GM12878 (cell line): ENCODE measurements at regions not wholly inside any gene's neighbourhood (a gene's known extent, or its start where the extent isn't known, plus 50 kb on each side); places are given as distances from the start of the nearest gene placed in this dataset.

Source experiments
- ATAC-seq: fragments of 200-7000 bp; cut with Tn5 transposase; 3 replicates; pipeline ENCODE4 v1.9.1; 2020; ENCODE audit warnings: mild to moderate bottlenecking, moderate library complexity
- BruUV-seq: library from RNA; stranded (reverse); fragments of 400-500 nt; replicated peaks from 2 replicates; lab custom pipeline; 2021; lab: Mats Ljungman, UMichigan
- CTCF ChIA-PET: fragments of 300-600 bp; sonication (Branson Sonifier 250); formaldehyde crosslinking; extraction: SDS; loops from one replicate; lab custom pipeline; 2021; ENCODE audit warnings: inconsistent platforms; lab: Yijun Ruan, JAX
- POLR2A ChIA-PET: fragments of 350-600 bp; formaldehyde crosslinking; extraction: SDS; loops from one replicate; lab custom pipeline; 2021; ENCODE audit warnings: inconsistent platforms; lab: Charles Lee
- RAD21 ChIA-PET: fragments of 300-600 bp; sonication (Branson Sonifier 250); formaldehyde crosslinking; loops from one replicate; lab custom pipeline; 2023; ENCODE audit warnings: antibody characterized with exemption; ENCODE audit not compliant: unreplicated experiment; lab: Charles Lee
- SMC1A ChIA-PET: fragments of 300-600 bp; sonication (Branson Sonifier 250); formaldehyde crosslinking; loops from one replicate; lab custom pipeline; 2023; ENCODE audit not compliant: unreplicated experiment, uncharacterized antibody; lab: Charles Lee
- DNase-seq: peaks from one replicate; pipeline ENCODE4 v3.0.0-alpha.2; 2011; ENCODE audit warnings: low read depth, low spot score
- FAIRE-seq: peaks from 3 replicates; lab custom pipeline; 2011; peaks lifted over from hg19 to GRCh38; lab: Jason Lieb, UNC
- H2AFZ ChIP-seq: 2 replicates; pipeline ENCODE4 v1.6.0; 2011; ENCODE audit warnings: low read depth, low read length, control low read depth; ENCODE audit not compliant: control insufficient read depth
- H3K27ac ChIP-seq: 2 replicates; pipeline ENCODE4 v1.5.1; 2011; ENCODE audit warnings: control low read depth; ENCODE audit not compliant: control insufficient read depth, insufficient read depth
- H3K27me3 ChIP-seq, 2 experiments: replicated peaks in 1 of 2; 2 replicates each; pipeline versions ENCODE4 v1.6.0 to v1.6.1; 2011; ENCODE audit warnings: low read length in 1 of 2; ENCODE audit not compliant: control insufficient read depth in 2 of 2, insufficient read depth in 2 of 2
- H3K36me3 ChIP-seq, 2 experiments: 2 replicates each; pipeline ENCODE4 v1.5.1; 2011; ENCODE audit warnings: low read length in 1 of 2; ENCODE audit not compliant: control insufficient read depth in 2 of 2, insufficient read depth in 2 of 2
- H3K4me1 ChIP-seq: 2 replicates; pipeline ENCODE4 v1.6.1; 2011; ENCODE audit warnings: mild to moderate bottlenecking, low read length, moderate library complexity, mixed read lengths; ENCODE audit not compliant: control insufficient read depth, insufficient read depth
- H3K4me2 ChIP-seq: 2 replicates; pipeline ENCODE4 v1.6.0; 2011; ENCODE audit warnings: control low read depth; ENCODE audit not compliant: control insufficient read depth, insufficient read depth
- H3K4me3 ChIP-seq: fragments of 200-600 bp; sonication (generic); 2 replicates; pipeline ENCODE4 v1.5.1; 2016
- H3K79me2 ChIP-seq: 2 replicates; pipeline ENCODE4 v1.6.0; 2011; ENCODE audit warnings: low read length; ENCODE audit not compliant: control insufficient read depth, insufficient read depth
- H3K9ac ChIP-seq: 2 replicates; pipeline ENCODE4 v1.8.0; 2011; ENCODE audit warnings: low read length, control low read depth, mixed read lengths; ENCODE audit not compliant: control insufficient read depth, insufficient read depth
- H3K9me3 ChIP-seq: replicated peaks from 3 replicates; pipeline ENCODE4 v1.5.1; 2011; ENCODE audit warnings: mild to moderate bottlenecking, low read length; ENCODE audit not compliant: control insufficient read depth, insufficient read depth
- H4K20me1 ChIP-seq: 2 replicates; pipeline ENCODE4 v1.6.0; 2011; ENCODE audit not compliant: control insufficient read depth, insufficient read depth
- BCL3 ChIP-seq: IDR thresholded peaks from 2 replicates; pipeline ENCODE4 v1.6.1; 2011; ENCODE audit warnings: borderline replicate concordance, low read depth, mild to moderate bottlenecking, moderate library complexity, low read length; ENCODE audit not compliant: insufficient read depth, poor library complexity, severe bottlenecking
- BHLHE40 ChIP-seq, 2 experiments: fragments of 450-650 bp in 1 of 2; IDR thresholded peaks; 2 replicates each; pipeline ENCODE4 v1.6.1; 2011 to 2017; ENCODE audit warnings: low read depth in 2 of 2, borderline replicate concordance in 1 of 2, improper control_type of control experiment in 1 of 2, low read length in 1 of 2, mild to moderate bottlenecking in 1 of 2
- CREB1 ChIP-seq: IDR thresholded peaks from 2 replicates; pipeline ENCODE4 v1.6.1; 2012; ENCODE audit warnings: low read depth, mild to moderate bottlenecking, inconsistent platforms
- IKZF1 ChIP-seq: fragments of 450-650 bp; conservative IDR thresholded peaks from 2 replicates; pipeline ENCODE4 v1.6.1; 2017; ENCODE audit warnings: antibody characterized with exemption, mild to moderate bottlenecking
- IKZF2 ChIP-seq, 2 experiments: fragments of 450-650 bp; IDR thresholded peaks; 2 replicates each; pipeline ENCODE4 v1.6.1; 2017; ENCODE audit warnings: mild to moderate bottlenecking in 2 of 2, moderate library complexity in 2 of 2
- KLF5 ChIP-seq: fragments of 450-650 bp; IDR thresholded peaks from 2 replicates; pipeline ENCODE4 v1.6.1; 2014; ENCODE audit warnings: mild to moderate bottlenecking; ENCODE audit not compliant: partially characterized antibody
- NR2C2 ChIP-seq: IDR thresholded peaks from 2 replicates; pipeline ENCODE4 v1.6.1; 2011; ENCODE audit warnings: borderline replicate concordance, low read depth; ENCODE audit not compliant: control insufficient read depth, insufficient read length
- NRF1 ChIP-seq: conservative IDR thresholded peaks from 2 replicates; pipeline ENCODE4 v1.6.1; 2011; ENCODE audit warnings: mild to moderate bottlenecking, low read depth, low read length, improper control_type of control experiment
- RB1 ChIP-seq: fragments of 450-650 bp; formaldehyde crosslinking; IDR thresholded peaks from 2 replicates; pipeline ENCODE4 v1.6.1; 2017; ENCODE audit warnings: mild to moderate bottlenecking, borderline replicate concordance
- RFX5 ChIP-seq: IDR thresholded peaks from 2 replicates; pipeline ENCODE4 v1.6.1; 2011; ENCODE audit warnings: low read depth, low read length, improper control_type of control experiment
- SREBF1 ChIP-seq: IDR thresholded peaks from 2 replicates; pipeline ENCODE4 v1.6.1; 2012; ENCODE audit warnings: mild to moderate bottlenecking, low read length
- WGBS: methylation state at CpG from one replicate; pipeline ENCODE4 v1.1.6; 2016; ENCODE audit warnings: low lambda C conversion rate; ENCODE audit not compliant: insufficient replicate concordance, insufficient coverage; ENCODE audit errors: missing lambda C conversion rate; 5-methylcytosine and 5-hydroxymethylcytosine counted together
- in situ Hi-C: fragments of 300-500 bp; cut with MboI; formaldehyde crosslinking; loops from 9 replicates; pipeline ENCODE4 v1.14.3; 2018; ENCODE audit warnings: mixed read lengths
- intact Hi-C: fragments of 100-400 bp; cut with micrococcal nuclease; formaldehyde crosslinking; loops from one replicate; pipeline ENCODE4 v1.14.2; 2022; ENCODE audit not compliant: unreplicated experiment
- TF ChIP-seq, protein P1 (sequence below): fragments of 450-650 bp; IDR thresholded peaks from 2 replicates; pipeline ENCODE4 v1.6.1; 2016; ENCODE audit warnings: mild to moderate bottlenecking, moderate library complexity, borderline replicate concordance
- TF ChIP-seq, protein P2 (sequence below): IDR thresholded peaks from 2 replicates; pipeline ENCODE4 v1.6.1; 2011; ENCODE audit warnings: low read depth, low read length, improper control_type of control experiment, borderline replicate concordance
- TF ChIP-seq, protein P3 (sequence below): IDR thresholded peaks from 2 replicates; pipeline ENCODE4 v1.6.1; 2012; ENCODE audit warnings: low read depth, low read length, improper control_type of control experiment

- no peak for TF ChIP-seq NRF1
- TF ChIP-seq, protein P1, sequence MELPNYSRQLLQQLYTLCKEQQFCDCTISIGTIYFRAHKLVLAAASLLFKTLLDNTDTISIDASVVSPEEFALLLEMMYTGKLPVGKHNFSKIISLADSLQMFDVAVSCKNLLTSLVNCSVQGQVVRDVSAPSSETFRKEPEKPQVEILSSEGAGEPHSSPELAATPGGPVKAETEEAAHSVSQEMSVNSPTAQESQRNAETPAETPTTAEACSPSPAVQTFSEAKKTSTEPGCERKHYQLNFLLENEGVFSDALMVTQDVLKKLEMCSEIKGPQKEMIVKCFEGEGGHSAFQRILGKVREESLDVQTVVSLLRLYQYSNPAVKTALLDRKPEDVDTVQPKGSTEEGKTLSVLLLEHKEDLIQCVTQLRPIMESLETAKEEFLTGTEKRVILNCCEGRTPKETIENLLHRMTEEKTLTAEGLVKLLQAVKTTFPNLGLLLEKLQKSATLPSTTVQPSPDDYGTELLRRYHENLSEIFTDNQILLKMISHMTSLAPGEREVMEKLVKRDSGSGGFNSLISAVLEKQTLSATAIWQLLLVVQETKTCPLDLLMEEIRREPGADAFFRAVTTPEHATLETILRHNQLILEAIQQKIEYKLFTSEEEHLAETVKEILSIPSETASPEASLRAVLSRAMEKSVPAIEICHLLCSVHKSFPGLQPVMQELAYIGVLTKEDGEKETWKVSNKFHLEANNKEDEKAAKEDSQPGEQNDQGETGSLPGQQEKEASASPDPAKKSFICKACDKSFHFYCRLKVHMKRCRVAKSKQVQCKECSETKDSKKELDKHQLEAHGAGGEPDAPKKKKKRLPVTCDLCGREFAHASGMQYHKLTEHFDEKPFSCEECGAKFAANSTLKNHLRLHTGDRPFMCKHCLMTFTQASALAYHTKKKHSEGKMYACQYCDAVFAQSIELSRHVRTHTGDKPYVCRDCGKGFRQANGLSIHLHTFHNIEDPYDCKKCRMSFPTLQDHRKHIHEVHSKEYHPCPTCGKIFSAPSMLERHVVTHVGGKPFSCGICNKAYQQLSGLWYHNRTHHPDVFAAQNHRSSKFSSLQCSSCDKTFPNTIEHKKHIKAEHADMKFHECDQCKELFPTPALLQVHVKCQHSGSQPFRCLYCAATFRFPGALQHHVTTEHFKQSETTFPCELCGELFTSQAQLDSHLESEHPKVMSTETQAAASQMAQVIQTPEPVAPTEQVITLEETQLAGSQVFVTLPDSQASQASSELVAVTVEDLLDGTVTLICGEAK, result no peak
These were observed 66.8 kb upstream of the JUN start (continued) for GRCh38 chr1:58850636-58851035.

GRCh38 chr1:58852731-58853485 is 69.1 kb upstream of the JUN start:
- H3K9me3 ChIP-seq, result no peaks in the 10 kb centered on the region
- ATAC-seq (no peak), DNase-seq (no peak)
- H2AFZ ChIP-seq, result no peak overlapping the region
- H3K79me2 ChIP-seq, result no peaks in the 10 kb centered on the region
- H3K36me3 ChIP-seq, result no peaks in the 10 kb centered on the region
- H3K4me1 ChIP-seq, result peaks cover 20% of the 10 kb centered on the region
- H3K4me3 ChIP-seq, result no peak overlapping the region
- CTCF ChIA-PET, result interaction anchor here (1.5 to 2.9 kb wide), 2 partner anchors 11 to 67 kb away, joined by 4 to 16 read pairs; no protein-coding TSS in a partner anchor
- H3K27me3 ChIP-seq, result no peaks in the 10 kb centered on the region
- intact Hi-C loops, result no loop called here
- POLR2A ChIA-PET, result no interaction called here
- 77% methylated on average over 10 of the region's 10 CpGs for WGBS
- no peak overlapping the region for H3K4me2 ChIP-seq
- SMC1A ChIA-PET, result interaction anchor here (1.9 to 2.5 kb wide), 2 partner anchors 53 to 116 kb away, joined by 5 to 8 read pairs; no protein-coding TSS in a partner anchor
- TF ChIP-seq BCL3 (no peak), RFX5 (no peak), IKZF2 (IDR thresholded peaks at IDR 0.05) (no peak), SREBF1 (no peak), NR2C2 (no peak), RB1 (no peak), CREB1 (no peak), KLF5 (no peak), BHLHE40 (IDR thresholded peaks at IDR 0.05; ENCODE audit: borderline replicate concordance in 1 of 2, low read depth in 2 of 2, low read length in 1 of 2) (no peak), IKZF1 (no peak)
- TF ChIP-seq, protein P2, sequence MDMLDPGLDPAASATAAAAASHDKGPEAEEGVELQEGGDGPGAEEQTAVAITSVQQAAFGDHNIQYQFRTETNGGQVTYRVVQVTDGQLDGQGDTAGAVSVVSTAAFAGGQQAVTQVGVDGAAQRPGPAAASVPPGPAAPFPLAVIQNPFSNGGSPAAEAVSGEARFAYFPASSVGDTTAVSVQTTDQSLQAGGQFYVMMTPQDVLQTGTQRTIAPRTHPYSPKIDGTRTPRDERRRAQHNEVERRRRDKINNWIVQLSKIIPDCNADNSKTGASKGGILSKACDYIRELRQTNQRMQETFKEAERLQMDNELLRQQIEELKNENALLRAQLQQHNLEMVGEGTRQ, result no peak
- TF ChIP-seq, protein P3, sequence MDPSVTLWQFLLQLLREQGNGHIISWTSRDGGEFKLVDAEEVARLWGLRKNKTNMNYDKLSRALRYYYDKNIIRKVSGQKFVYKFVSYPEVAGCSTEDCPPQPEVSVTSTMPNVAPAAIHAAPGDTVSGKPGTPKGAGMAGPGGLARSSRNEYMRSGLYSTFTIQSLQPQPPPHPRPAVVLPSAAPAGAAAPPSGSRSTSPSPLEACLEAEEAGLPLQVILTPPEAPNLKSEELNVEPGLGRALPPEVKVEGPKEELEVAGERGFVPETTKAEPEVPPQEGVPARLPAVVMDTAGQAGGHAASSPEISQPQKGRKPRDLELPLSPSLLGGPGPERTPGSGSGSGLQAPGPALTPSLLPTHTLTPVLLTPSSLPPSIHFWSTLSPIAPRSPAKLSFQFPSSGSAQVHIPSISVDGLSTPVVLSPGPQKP, result no peak
- TF ChIP-seq, all 136 proteins: peak for 0
- RAD21 ChIA-PET, result interaction anchor here (0.8 kb wide), 1 partner anchor 48 kb away, joined by 3 read pairs; no protein-coding TSS in a partner anchor
- no TSS peak for BruUV-seq
- in situ Hi-C loops, result no loop called here
- H3K9ac ChIP-seq, result no peak overlapping the region
- H3K27ac ChIP-seq, result no peak overlapping the region
- H4K20me1 ChIP-seq, result no peaks in the 10 kb centered on the region
- FAIRE-seq, result no peak
